GM18868 (cell line): ENCODE measurements at regions not wholly inside any gene's neighbourhood (a gene's known extent, or its start where the extent isn't known, plus 50 kb on each side); places are given as distances from the start of the nearest gene placed in this dataset.
"Not testable (repeated sequence)": the region's sequence is repeated elsewhere in the genome, so short reads cannot be mapped to it uniquely, and the experiment has no call there.

Experiments
- ATAC-seq: cut with Tn5 transposase; IDR thresholded peaks from one replicate; pipeline ENCODE4 v1.9.1; 2021; ENCODE audit warnings: mild to moderate bottlenecking, moderate library complexity; ENCODE audit not compliant: unreplicated experiment

DNA sequence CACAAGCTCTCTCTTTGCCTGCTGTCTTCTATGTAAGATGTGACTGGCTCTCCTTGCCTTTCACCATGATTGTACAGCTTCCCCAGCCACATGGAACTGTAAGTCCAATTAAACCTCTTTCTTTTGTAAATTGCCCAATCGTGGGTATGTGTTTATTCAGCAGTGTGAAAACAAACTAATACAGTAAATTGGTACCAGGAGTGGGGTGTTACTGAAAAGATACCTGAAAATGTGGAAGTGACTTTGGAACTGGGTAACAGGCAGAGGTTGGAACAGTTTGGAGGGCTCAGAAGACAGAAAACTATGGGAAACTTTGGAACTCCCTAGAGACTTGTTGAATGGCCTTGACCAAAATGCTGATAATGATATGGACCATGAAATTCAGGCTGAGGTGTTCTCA is 214.3 kb upstream of the FSCB start:
- ATAC-seq: not testable (repeated sequence)

GRCh38 chr14:44720707-44721106 is 213.6 kb upstream of the FSCB start:
- ATAC-seq: no peak

DNA sequence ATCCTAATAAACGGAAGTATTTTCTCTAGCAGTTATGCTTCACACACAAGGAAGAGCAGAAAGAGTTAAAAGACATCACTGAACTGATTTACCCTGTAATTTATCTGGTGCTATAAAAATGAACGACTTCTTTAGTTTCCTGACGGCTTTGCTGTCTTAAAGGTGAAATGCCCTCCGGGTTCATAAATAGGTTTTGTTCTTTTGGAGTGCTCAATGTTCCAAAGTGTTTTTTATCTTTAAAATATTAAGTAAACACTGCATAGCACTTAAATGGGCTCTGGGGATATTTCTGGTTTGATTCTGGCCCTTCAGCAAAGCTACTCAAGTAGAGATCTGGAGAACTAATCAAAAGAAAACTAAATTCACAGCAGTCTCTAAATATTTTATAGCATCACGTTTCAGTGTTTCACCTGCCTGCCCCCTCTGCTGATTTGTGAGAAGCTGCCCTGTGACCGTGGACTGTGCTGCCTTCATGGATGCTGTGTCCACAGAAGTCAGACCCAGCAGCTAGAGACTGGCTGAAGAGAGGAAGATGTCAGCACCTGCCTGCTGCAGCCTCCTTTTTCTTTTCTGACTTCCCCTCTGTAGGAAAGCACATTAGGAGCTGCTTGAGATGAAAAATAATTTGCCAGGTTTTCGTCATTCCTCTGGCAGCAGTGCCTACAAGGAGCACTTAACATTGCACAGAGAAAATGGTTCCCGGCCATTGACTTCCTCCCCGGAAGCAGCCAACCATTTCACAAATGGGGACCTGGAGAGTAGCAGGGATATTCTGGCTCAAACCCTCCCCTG is 205.1 kb upstream of the FSCB start:
- ATAC-seq: no peak

DNA sequence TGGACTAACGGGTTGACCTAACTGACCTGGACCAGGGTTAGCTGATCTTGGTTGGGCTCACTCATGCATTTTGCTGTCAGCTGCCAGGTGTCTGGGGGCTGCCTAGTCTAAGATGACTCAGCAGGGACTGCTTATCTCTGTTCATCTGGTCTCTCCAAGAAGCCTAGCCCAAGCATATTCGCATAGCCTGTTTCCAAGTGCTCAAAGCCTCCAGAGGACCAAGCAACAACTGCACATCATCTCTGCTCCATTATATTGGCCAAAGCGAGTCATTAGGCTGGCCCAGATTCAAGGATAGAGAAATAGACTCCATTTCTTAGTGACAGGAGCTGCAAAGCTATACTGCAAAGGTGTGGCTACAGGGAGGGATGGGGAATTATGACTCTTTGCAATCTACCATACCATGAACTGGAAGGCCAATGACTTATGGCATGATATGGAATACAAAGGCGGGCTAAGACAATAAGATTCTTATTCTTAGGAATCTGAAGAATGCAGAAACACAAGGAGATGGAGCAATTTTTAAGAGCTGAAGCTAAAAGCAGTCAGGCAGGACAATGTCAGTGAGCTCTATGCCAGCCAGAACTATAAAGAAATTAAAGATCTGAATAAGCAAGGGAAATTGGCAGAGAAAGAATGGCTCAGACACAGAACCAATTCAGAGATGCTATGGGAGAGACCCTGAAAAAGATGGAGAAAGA is 194.6 kb upstream of the FSCB start:
- ATAC-seq: no peak

DNA sequence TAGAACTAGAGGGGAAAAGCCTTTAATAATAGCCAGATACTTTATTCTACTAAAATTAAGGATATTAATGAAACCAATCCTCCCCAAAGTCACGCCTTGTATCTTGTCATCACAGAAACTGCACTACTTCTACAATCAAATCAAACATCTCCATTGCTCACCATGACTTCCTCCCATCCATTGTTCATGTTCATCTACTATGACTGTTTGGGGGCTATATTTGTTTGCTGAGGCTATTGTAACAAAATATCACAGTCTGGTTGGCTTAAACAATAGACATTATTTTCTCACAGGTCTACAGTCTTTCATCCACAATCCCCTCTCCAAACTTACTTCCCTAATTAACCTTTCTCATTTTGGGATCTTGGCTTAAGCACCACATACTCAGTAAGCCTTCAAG is 193.6 kb upstream of the FSCB start:
- no peak for ATAC-seq

DNA sequence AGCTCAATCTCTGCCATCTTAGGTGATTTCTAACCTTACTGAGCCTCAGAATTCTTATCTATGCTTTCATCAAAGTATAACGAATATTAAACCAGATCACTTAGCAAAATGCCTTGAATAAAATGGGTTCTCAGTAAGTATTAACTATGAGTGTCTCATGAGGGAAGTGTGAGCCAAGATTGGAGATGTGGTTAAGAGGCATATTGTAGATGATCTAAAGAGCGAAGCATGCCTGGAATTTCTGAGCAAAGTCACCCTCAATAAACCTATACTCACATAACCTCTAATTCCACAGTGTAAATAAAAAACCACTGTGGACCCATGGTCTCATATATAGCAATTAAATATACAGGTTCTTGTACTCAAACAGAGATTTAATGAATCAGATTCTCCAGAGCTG is 193.1 kb upstream of the FSCB start:
- ATAC-seq: no peak

- ATAC-seq: no peak
Observed at GRCh38 chr14:44699391-44699790, 192.3 kb upstream of the FSCB start.

GRCh38 chr14:44669496-44669895 is 162.4 kb upstream of the FSCB start:
- ATAC-seq: no peak

GRCh38 chr14:44663136-44663535 is 156.1 kb upstream of the FSCB start:
- ATAC-seq: no peak

DNA sequence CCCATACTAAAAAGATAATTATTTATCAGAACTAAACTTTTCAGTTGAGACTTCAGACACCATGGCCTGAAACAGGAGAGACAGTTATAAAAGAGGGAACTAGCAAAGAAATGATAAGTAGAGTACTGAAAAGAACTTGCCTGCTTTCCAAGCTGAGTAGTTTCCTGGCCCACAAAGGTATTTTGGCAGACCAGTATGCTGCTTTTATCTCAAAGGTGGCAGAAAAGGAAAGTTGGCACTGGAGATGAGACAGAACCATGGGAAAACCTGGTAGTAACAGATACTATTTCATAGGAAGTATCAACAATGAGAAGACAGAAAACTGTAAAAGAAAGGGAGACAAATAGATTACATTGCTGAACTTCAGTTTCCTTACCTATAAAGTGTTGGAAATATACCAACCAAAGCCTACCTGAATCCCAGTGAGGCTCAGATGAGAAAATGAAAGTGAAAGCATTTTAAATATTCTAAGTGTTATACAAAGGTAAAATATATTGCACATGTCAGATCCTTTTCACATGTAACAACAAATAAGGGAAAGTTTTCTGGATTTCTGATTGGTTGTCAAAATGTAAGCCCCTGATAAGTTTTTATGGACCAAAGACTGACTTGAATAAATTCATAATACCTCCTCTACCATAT is 155.3 kb upstream of the FSCB start:
- no peak for ATAC-seq

- ATAC-seq: no peak
Observed at GRCh38 chr14:44658389-44658696, 151.3 kb upstream of the FSCB start.

DNA sequence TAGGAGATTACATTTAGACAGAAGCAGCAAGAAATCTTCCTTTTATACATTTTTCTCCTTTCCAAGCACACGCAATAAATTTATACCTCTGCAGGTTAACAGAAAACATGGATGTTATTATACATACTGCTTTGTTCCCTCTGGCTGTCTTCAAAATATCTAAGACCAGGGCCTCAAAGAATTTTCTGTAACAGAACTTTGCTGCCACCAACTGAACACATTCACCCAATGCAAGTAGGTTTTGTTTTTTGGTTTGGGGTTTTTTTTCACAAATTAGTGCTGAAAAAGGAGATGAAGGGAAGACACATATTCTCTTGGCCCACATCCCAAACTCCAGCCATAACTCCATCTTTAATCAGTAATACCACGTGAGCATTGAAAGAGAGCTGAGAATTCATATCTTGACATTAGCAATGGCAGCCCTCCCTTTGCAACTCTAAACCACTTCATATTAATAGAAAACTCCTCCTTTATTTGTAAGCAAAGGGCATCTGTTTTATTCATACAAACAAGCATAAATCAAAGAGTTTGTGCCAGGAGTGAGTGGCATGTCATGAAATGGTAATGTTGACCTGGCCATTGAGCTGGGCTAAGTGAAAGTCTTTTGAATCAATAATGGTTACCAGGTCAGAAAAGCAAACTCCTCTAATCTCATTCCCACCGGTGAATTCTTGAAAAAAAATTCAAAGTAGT is 150.8 kb upstream of the FSCB start:
- no peak for ATAC-seq

GRCh38 chr14:44657203-44657602 is 150.1 kb upstream of the FSCB start:
- ATAC-seq: no peak

DNA sequence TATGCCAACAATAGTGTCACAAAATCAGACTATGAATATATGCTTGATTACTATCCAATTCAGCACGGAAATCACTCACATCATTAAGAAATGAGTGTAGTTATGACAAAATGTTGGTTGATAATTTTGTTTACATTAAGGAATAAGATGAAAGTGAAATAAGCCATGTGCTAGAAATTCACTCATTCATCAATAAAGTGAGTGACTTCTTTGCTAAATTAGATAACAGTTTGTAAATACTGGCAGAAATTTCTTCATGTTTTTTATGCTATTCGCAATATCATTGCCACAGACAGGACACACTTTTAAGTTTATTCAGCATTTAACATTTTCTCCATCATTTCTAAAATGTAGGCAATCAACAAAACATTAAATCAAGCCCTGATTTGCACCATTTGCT is 147.5 kb upstream of the FSCB start:
- no peak for ATAC-seq

DNA sequence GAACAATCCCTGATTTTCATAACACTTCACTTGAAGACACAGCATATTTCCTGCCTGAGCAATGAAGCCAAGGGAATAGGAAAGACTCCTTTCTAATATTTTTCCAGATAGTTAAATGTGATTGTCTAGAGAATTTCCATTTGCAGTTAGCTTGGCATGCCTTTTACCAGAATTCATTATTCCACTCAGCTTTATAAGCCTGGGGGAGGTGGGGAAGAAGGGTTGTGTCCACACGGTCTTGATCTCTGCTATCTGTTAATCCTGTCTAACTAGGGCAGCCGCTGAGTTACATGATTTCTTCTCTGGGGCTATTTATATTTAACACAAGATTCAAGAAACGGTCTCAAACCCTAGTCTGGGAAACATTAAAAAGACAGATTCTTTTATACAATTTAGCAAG is 146.6 kb upstream of the FSCB start:
- ATAC-seq: no peak

DNA sequence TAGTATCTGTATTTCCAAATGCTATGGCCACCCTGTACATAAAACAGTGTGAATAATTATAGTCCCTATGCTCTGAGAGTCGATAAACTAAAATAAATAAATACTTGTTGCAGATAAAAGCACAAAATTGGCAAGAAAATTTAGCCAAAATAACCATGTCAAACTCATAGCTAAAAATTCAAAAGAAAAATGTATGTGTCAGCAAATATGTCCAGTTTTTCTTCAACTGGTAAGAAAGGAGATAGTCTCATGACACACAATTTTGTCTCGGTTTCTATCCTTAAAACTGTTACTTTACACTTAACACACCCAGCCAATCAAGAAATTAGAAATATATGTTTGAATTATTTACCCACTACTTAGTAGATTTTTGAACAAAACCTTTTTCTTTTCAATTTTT is 145.6 kb upstream of the FSCB start:
- no peak for ATAC-seq

- ATAC-seq: no peak
Observed at GRCh38 chr14:44649061-44649460, 142.0 kb upstream of the FSCB start.

GRCh38 chr14:44640416-44640815 is 133.3 kb upstream of the FSCB start:
- no peak for ATAC-seq

DNA sequence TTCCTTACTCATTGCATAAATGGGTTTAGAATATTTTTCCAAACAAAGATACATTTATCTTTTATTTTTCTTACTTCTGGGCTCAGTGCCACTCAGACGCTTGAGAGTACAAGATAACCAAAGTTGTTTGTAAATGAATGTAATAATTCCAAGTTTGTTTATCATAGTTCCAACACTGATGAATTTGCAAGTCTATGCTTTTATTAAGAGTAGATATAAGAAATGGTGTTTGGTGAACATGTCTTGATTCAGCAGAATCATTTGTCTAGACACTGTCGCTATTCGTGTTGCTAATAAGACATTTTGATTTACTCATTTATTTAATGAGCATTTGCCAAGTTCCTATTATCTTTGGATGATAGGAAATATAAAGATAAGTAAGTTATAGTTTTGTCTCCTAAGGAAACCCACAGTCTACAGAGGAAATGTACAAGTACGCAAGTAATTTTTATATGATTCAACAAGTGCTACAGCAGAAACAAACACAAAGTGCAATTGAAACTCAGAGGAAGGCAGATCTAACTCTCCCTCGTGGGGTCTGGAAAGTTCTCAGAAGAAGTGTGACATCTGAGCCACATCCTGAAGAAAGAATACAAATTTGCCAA is 132.8 kb upstream of the FSCB start:
- ATAC-seq: no peak

GRCh38 chr14:44634692-44635091 is 127.6 kb upstream of the FSCB start:
- no peak for ATAC-seq

- no peak for ATAC-seq
Observed at GRCh38 chr14:44626423-44626822, 119.3 kb upstream of the FSCB start.
